Endothelial cell of umbilical vein (primary cell): ENCODE measurements at regions not wholly inside any gene's neighbourhood (a gene's known extent, or its start where the extent isn't known, plus 50 kb on each side); places are given as distances from the start of the nearest gene placed in this dataset.

Experiments
- BruUV-seq: library from RNA; stranded (reverse); fragments of 400-500 nt; replicated peaks from 2 replicates; lab custom pipeline; 2021; lab: Mats Ljungman, UMichigan
- CTCF ChIA-PET: fragments of 300-600, 350-600 bp; sonication (Branson Sonifier 250); formaldehyde crosslinking; loops from one replicate; lab custom pipeline; 2021; ENCODE audit warnings: antibody characterized with exemption, inconsistent platforms; lab: Charles Lee
- POLR2A ChIA-PET: fragments of 300-600, 350-600 bp; sonication (Branson Sonifier 250); formaldehyde crosslinking; loops from one replicate; lab custom pipeline; 2021; ENCODE audit warnings: antibody characterized with exemption, inconsistent platforms; lab: Charles Lee
- DNase-seq: peaks from one replicate; pipeline ENCODE4 v3.0.0-alpha.2; 2011; ENCODE audit warnings: low read depth, low spot score
- FAIRE-seq: peaks from 2 replicates; lab custom pipeline; 2011; peaks lifted over from hg19 to GRCh38; lab: Jason Lieb, UNC
- H2AFZ ChIP-seq: 2 replicates; pipeline ENCODE4 v1.6.0; 2012; ENCODE audit warnings: low read depth, low read length, control low read depth, inconsistent platforms
- H3K27ac ChIP-seq: 2 replicates; pipeline ENCODE4 v1.5.1; 2011; ENCODE audit warnings: low read depth, mild to moderate bottlenecking, control low read depth, low read length, moderate library complexity; ENCODE audit not compliant: insufficient read depth
- H3K27me3 ChIP-seq, 2 experiments: 2 replicates each; pipeline versions ENCODE4 v1.6.0 to v1.6.1; 2011; ENCODE audit warnings: low read length in 2 of 2, mixed read lengths in 1 of 2; ENCODE audit not compliant: control insufficient read depth in 2 of 2, insufficient read depth in 2 of 2
- H3K36me3 ChIP-seq, 2 experiments: 2 replicates in 1 of 2; 3 replicates in 1 of 2; pipeline ENCODE4 v1.5.1; 2011; ENCODE audit warnings: low read length in 2 of 2, mild to moderate bottlenecking in 1 of 2, moderate library complexity in 1 of 2; ENCODE audit not compliant: control insufficient read depth in 2 of 2, insufficient read depth in 2 of 2; ENCODE audit errors: extremely low read depth in 1 of 2
- H3K4me1 ChIP-seq: 3 replicates; pipeline ENCODE4 v1.5.1; 2011; ENCODE audit warnings: mild to moderate bottlenecking, low read length; ENCODE audit not compliant: control insufficient read depth, insufficient read depth; ENCODE audit errors: extremely low read depth
- H3K4me2 ChIP-seq: 2 replicates; pipeline ENCODE4 v1.6.1; 2011; ENCODE audit warnings: low read length, control low read depth, mixed read lengths; ENCODE audit not compliant: insufficient read depth
- H3K4me3 ChIP-seq, 3 experiments: fragments of 200-600 bp in 1 of 3; sonication (generic), shearing (Covaris generic) in 1 of 3; replicated peaks in 1 of 3; 2 replicates each; pipeline ENCODE4 v1.5.1; 2011 to 2016; ENCODE audit warnings: control low read depth in 3 of 3, low read length in 3 of 3, mild to moderate bottlenecking in 2 of 3, inconsistent platforms in 1 of 3, low read depth in 1 of 3, moderate library complexity in 1 of 3; ENCODE audit not compliant: insufficient read depth in 1 of 3
- H3K79me2 ChIP-seq: 2 replicates; pipeline ENCODE4 v1.6.0; 2012; ENCODE audit warnings: low read length, inconsistent platforms; ENCODE audit not compliant: control insufficient read depth, insufficient read depth
- H3K9ac ChIP-seq: replicated peaks from 2 replicates; pipeline ENCODE3; 2011; ENCODE audit warnings: low read length, control low read depth; ENCODE audit not compliant: insufficient read depth; ENCODE audit errors: extremely low read depth
- H3K9me1 ChIP-seq: replicated peaks from 3 replicates; pipeline ENCODE4 v1.6.0; 2011; ENCODE audit warnings: mild to moderate bottlenecking, low read length; ENCODE audit not compliant: control insufficient read depth, insufficient read depth; ENCODE audit errors: extremely low read depth
- H3K9me3 ChIP-seq: replicated peaks from 2 replicates; pipeline ENCODE4 v1.5.1; 2012; ENCODE audit warnings: low read length, inconsistent platforms; ENCODE audit not compliant: control insufficient read depth, insufficient read depth
- H4K20me1 ChIP-seq: replicated peaks from 2 replicates; pipeline ENCODE3; 2011; ENCODE audit warnings: mild to moderate bottlenecking, low read length; ENCODE audit not compliant: control insufficient read depth, insufficient read depth; ENCODE audit errors: extremely low read depth
- EZH2 ChIP-seq: IDR thresholded peaks from 2 replicates; pipeline ENCODE4 v1.6.1; 2012; ENCODE audit warnings: borderline replicate concordance, low read depth, mild to moderate bottlenecking, moderate library complexity, low read length, inconsistent platforms; ENCODE audit not compliant: severe bottlenecking
- FOS ChIP-seq: IDR thresholded peaks from 2 replicates; pipeline ENCODE4 v1.6.1; 2011; ENCODE audit warnings: mild to moderate bottlenecking, low read length, moderate library complexity, borderline replicate concordance; ENCODE audit not compliant: insufficient read depth
- GATA2 ChIP-seq: IDR thresholded peaks from 2 replicates; pipeline ENCODE4 v1.7.0; 2011; ENCODE audit warnings: low read depth, mild to moderate bottlenecking, moderate library complexity, mixed read lengths, low read length; ENCODE audit not compliant: insufficient read length, insufficient read depth
- JUN ChIP-seq: IDR thresholded peaks from 2 replicates; pipeline ENCODE4 v1.6.1; 2011; ENCODE audit warnings: borderline replicate concordance, low read depth; ENCODE audit not compliant: insufficient read length, insufficient read depth
- MYC ChIP-seq: IDR thresholded peaks from one replicate; pipeline ENCODE4 v1.6.1; 2011; ENCODE audit warnings: mild to moderate bottlenecking, low read depth, low read length
- POLR2A ChIP-seq: IDR thresholded peaks from 2 replicates; pipeline ENCODE4 v1.6.1; 2012; ENCODE audit warnings: low read depth, mild to moderate bottlenecking, control low read depth, low read length
- POLR2AphosphoS5 ChIP-seq: IDR thresholded peaks from 2 replicates; pipeline ENCODE4 v1.6.1; 2012; ENCODE audit warnings: low read depth, mild to moderate bottlenecking, control low read depth, low read length, moderate library complexity; ENCODE audit not compliant: insufficient read depth
- dilution Hi-C: fragments of 300-500 bp; cut with MboI; formaldehyde crosslinking; loops from one replicate; pipeline ENCODE4 v1.15.0; 2019; ENCODE audit warnings: low sequenced_read_pairs; ENCODE audit not compliant: extremely low pct_ligation_motif_present
- intact Hi-C: fragments of 100-400 bp; cut with micrococcal nuclease; formaldehyde crosslinking; loops from one replicate; pipeline ENCODE4 v1.10.0; 2022
- TF ChIP-seq, protein P1 (sequence below): IDR thresholded peaks from 2 replicates; pipeline ENCODE4 v1.6.1; 2011; ENCODE audit not compliant: insufficient read depth, insufficient read length
- TF ChIP-seq, protein P2 (sequence below), 2 donors: IDR thresholded peaks; 1 replicate in 1 of 2; 2 replicates in 1 of 2; pipeline ENCODE4 v1.5.1; 2011; ENCODE audit warnings: low read length in 2 of 2, mild to moderate bottlenecking in 2 of 2, moderate library complexity in 2 of 2, control low read depth in 1 of 2, inconsistent platforms in 1 of 2, low read depth in 1 of 2; ENCODE audit not compliant: insufficient read depth in 1 of 2; ENCODE audit errors: extremely low read depth in 1 of 2

DNA sequence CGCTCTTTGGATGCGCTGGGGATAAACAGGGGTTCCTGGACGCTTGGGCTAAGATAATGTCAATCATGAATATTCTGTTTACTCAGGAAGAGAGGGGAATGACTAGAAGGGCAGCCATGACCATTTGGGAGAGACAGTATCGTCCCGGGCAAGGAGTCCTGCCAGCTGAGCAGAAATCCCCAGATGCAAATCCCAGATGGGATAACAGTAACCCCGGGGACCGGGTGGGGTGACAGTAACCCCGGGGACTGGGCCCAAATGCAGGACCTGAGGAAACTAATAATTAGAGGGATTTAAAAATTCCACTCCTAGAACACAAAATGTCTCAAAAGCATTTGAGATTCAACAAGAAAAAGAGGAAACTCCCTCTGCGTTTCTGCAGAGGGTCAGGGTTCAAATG lies 189.0 kb upstream of the PPP1R26 start:
- POLR2A ChIA-PET = no interaction called here
- H3K9ac ChIP-seq = no peak overlapping the region
- BruUV-seq = no TSS peak
- intact Hi-C loops = no loop called here
- H3K4me1 ChIP-seq = no peaks in the 10 kb centered on the region
- no peak overlapping the region for H3K4me2 ChIP-seq
- FAIRE-seq = no peak
- no peaks in the 10 kb centered on the region for H4K20me1 ChIP-seq
- H3K36me3 ChIP-seq = no peaks in the 10 kb centered on the region
- H2AFZ ChIP-seq = no peak overlapping the region
- no peak overlapping the region for H3K4me3 ChIP-seq
- dilution Hi-C loops = no loop called here
- no peaks in the 10 kb centered on the region for H3K9me3 ChIP-seq
- DNase-seq = no peak
- H3K27ac ChIP-seq = no peak overlapping the region
- no peaks in the 10 kb centered on the region for H3K79me2 ChIP-seq
- no peaks in the 10 kb centered on the region for H3K9me1 ChIP-seq
- CTCF ChIA-PET = no interaction called here
- no peaks in the 10 kb centered on the region for H3K27me3 ChIP-seq
- TF ChIP-seq EZH2 (no peak), POLR2AphosphoS5 (no peak), FOS (no peak), GATA2 (no peak)
- TF ChIP-seq, protein P1, sequence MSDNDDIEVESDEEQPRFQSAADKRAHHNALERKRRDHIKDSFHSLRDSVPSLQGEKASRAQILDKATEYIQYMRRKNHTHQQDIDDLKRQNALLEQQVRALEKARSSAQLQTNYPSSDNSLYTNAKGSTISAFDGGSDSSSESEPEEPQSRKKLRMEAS = no peak
- TF ChIP-seq, protein P2, sequence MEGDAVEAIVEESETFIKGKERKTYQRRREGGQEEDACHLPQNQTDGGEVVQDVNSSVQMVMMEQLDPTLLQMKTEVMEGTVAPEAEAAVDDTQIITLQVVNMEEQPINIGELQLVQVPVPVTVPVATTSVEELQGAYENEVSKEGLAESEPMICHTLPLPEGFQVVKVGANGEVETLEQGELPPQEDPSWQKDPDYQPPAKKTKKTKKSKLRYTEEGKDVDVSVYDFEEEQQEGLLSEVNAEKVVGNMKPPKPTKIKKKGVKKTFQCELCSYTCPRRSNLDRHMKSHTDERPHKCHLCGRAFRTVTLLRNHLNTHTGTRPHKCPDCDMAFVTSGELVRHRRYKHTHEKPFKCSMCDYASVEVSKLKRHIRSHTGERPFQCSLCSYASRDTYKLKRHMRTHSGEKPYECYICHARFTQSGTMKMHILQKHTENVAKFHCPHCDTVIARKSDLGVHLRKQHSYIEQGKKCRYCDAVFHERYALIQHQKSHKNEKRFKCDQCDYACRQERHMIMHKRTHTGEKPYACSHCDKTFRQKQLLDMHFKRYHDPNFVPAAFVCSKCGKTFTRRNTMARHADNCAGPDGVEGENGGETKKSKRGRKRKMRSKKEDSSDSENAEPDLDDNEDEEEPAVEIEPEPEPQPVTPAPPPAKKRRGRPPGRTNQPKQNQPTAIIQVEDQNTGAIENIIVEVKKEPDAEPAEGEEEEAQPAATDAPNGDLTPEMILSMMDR (IDR thresholded peaks at IDR 0.05; ENCODE audit: extremely low read depth in 1 of 2, insufficient read depth in 1 of 2, low read depth in 1 of 2, low read length in 2 of 2) = no peak

DNA sequence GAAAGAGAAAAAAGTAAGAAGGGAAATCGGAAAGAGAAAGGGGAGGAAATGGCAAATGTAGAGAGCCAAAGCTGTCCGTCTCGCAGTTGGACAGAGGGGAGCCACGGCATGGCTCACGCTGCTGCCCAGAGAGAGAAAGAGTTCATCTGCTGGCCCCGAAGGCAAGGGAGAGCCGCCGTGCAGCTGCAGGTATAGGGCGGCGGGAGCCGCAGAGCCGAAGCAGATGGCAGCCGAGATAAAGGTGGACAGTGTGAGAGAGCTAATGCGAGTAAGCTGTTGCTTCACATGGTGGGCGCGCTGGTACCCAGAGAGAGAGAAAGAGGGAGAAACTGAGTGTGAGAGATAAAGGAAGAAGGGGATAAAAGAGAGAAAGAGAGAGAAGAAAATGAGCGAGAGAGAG lies 188.4 kb upstream of the PPP1R26 start:
- dilution Hi-C loops (no loop called here), intact Hi-C loops (no loop called here)
- CTCF ChIA-PET = no interaction called here
- FAIRE-seq (no peak), DNase-seq (no peak)
- H3K27me3 ChIP-seq = no peaks in the 10 kb centered on the region
- POLR2A ChIA-PET = no interaction called here
- no peaks in the 10 kb centered on the region for H4K20me1 ChIP-seq
- TF ChIP-seq EZH2 (no peak), GATA2 (no peak), FOS (no peak), JUN (no peak), POLR2AphosphoS5 (no peak), POLR2A (no peak), MYC (no peak)
- TF ChIP-seq, protein P1 = no peak
- TF ChIP-seq, protein P2 (IDR thresholded peaks at IDR 0.05; ENCODE audit: extremely low read depth in 1 of 2, insufficient read depth in 1 of 2, low read depth in 1 of 2, low read length in 2 of 2) = no peak
- H3K9me3 ChIP-seq = no peaks in the 10 kb centered on the region
- no peaks in the 10 kb centered on the region for H3K4me1 ChIP-seq
- no peak overlapping the region for H3K9ac ChIP-seq
- H3K36me3 ChIP-seq = no peaks in the 10 kb centered on the region
- H3K4me2 ChIP-seq = no peak overlapping the region
- H3K79me2 ChIP-seq = no peaks in the 10 kb centered on the region
- H3K4me3 ChIP-seq = no peak overlapping the region
- H3K9me1 ChIP-seq = no peaks in the 10 kb centered on the region
- H2AFZ ChIP-seq = no peak overlapping the region
- no peak overlapping the region for H3K27ac ChIP-seq
- no TSS peak for BruUV-seq
